ENCODE measurements at regions not wholly inside any gene's neighbourhood (a gene's known extent, or its start where the extent isn't known, plus 50 kb on each side); places are given as distances from the start of the nearest gene placed in this dataset.

GRCh38 chr7:114312649-114313048 is 102.0 kb upstream of the FOXP2 start:
- Histone ChIP-seq H3K9ac (ENCODE audit: extremely low read depth, insufficient read length, low read length) (no peak overlapping the region), H3K79me2 (ENCODE audit: insufficient read depth, low read length) (no peaks in the 10 kb centered on the region), H3K56ac (ENCODE audit: insufficient read length, low read depth, low read length) (no peak overlapping the region), H3K79me1 (ENCODE audit: insufficient read depth, low read depth, low read length, poor library complexity, severe bottlenecking) (no peaks in the 10 kb centered on the region), H3K23me2 (ENCODE audit: insufficient read length, low read depth, low read length, poor library complexity, severe bottlenecking) (no peaks in the 10 kb centered on the region), H4K5ac (ENCODE audit: insufficient read length, low read depth, low read length) (no peak overlapping the region), H3T11ph (ENCODE audit: low read length) (no peak overlapping the region), H3K4me1 (ENCODE audit: insufficient read depth, low read length) (no peaks in the 10 kb centered on the region), H3K4me2 (ENCODE audit: insufficient read depth, insufficient read length, low read length) (no peak overlapping the region), H3K23ac (ENCODE audit: insufficient read length, low read depth, low read length) (no peak overlapping the region), H2BK120ac (ENCODE audit: low read depth, low read length, poor library complexity, severe bottlenecking) (no peak overlapping the region), H2AFZ (ENCODE audit: low read length) (no peak overlapping the region), H3K9me3 (ENCODE audit: control insufficient read depth, low read depth, low read length) (no peaks in the 10 kb centered on the region), H4K20me1 (ENCODE audit: control insufficient read depth, insufficient read depth, insufficient read length) (no peaks in the 10 kb centered on the region), H4K8ac (replicated peaks; ENCODE audit: insufficient read length, low read depth, low read length) (no peak overlapping the region), H3K27me3 (ENCODE audit: insufficient read depth, low read length) (no peaks in the 10 kb centered on the region), H4K91ac (ENCODE audit: insufficient read length, low read depth, low read length) (no peak overlapping the region), H2AK5ac (ENCODE audit: insufficient read length, low read length) (no peak overlapping the region), H3K14ac (ENCODE audit: insufficient read depth, low read length) (no peak overlapping the region), H2BK20ac (ENCODE audit: low read depth, low read length, poor library complexity, severe bottlenecking) (no peak overlapping the region), H2BK12ac (ENCODE audit: insufficient read length, low read depth, low read length) (no peak overlapping the region), H3K18ac (ENCODE audit: insufficient read length, low read depth, low read length) (no peak overlapping the region), H3K27ac (ENCODE audit: insufficient read length, low read depth, low read length) (no peak overlapping the region), H2BK15ac (ENCODE audit: low read depth, low read length) (no peak overlapping the region), H3K4ac (ENCODE audit: low read depth, low read length) (no peak overlapping the region), H2BK5ac (ENCODE audit: insufficient read length, low read length) (no peak overlapping the region)
- DNase-seq: no peak
- TF ChIP-seq CTCF (conservative IDR thresholded peaks at IDR 0.05): no peak
- WGBS (ENCODE audit: extremely low coverage, insufficient read length, low lambda C conversion rate): no CpG with 5 or more reads among the region's 1 CpG
- H3K36me3 Mint-ChIP-seq (ENCODE audit: insufficient read depth in 1 of 3, low read depth in 3 of 3): no peaks in the 10 kb centered on the region
- no peaks in the 10 kb centered on the region for H3K9me3 Mint-ChIP-seq
- peaks cover 12 to 15% of the 10 kb centered on the region in 2 experiments for H3K4me1 Mint-ChIP-seq
- no peaks in the 10 kb centered on the region for H3K27me3 Mint-ChIP-seq (ENCODE audit: low read depth)
- H3K4me3 Mint-ChIP-seq: no peak overlapping the region
- no peak overlapping the region for H3K27ac Mint-ChIP-seq
